NCI-H1092 (cell line): ENCODE measurements at regions not wholly inside any gene's neighbourhood (a gene's known extent, or its start where the extent isn't known, plus 50 kb on each side); places are given as distances from the start of the nearest gene placed in this dataset.

Experiments used
- DNase-seq: peaks from one replicate; lab custom pipeline; 2025; lab: John Stamatoyannopoulos, UW

- DNase-seq = no peak
Measured at GRCh38 chr2:45068571-45069140, 59.4 kb upstream of the SIX2 start.

GRCh38 chr2:45067859-45068570, 58.8 kb upstream of the SIX2 start:
- no peak for DNase-seq
